ENCODE measurements at regions not wholly inside any gene's neighbourhood (a gene's known extent, or its start where the extent isn't known, plus 50 kb on each side); places are given as distances from the start of the nearest gene placed in this dataset.

DNA sequence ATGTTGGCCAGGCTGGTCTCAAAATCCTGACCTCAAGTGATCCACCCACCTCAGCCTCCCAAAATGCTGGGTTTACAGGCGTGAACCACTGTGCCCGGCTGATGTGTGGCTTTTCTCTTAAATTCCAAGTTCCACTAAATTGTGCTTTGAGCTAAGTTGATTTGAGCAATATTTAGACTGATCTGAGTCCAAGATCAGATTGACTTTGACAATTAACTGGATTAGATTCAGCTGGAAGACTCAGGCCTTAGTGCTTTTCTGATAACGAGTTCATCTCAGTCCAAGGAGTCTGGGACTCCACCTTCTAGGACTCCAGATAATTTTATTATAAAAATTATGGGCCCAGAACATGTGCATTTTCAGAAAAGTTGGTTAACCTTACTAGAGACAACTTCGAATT lies 94.4 kb upstream of the FAM174B start:
- TF ChIP-seq, protein P1, sequence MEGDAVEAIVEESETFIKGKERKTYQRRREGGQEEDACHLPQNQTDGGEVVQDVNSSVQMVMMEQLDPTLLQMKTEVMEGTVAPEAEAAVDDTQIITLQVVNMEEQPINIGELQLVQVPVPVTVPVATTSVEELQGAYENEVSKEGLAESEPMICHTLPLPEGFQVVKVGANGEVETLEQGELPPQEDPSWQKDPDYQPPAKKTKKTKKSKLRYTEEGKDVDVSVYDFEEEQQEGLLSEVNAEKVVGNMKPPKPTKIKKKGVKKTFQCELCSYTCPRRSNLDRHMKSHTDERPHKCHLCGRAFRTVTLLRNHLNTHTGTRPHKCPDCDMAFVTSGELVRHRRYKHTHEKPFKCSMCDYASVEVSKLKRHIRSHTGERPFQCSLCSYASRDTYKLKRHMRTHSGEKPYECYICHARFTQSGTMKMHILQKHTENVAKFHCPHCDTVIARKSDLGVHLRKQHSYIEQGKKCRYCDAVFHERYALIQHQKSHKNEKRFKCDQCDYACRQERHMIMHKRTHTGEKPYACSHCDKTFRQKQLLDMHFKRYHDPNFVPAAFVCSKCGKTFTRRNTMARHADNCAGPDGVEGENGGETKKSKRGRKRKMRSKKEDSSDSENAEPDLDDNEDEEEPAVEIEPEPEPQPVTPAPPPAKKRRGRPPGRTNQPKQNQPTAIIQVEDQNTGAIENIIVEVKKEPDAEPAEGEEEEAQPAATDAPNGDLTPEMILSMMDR (IDR thresholded peaks at IDR 0.05 in 4 of 5, conservative IDR thresholded peaks at IDR 0.05 in 1 of 5), result no peak
- no peak for TF ChIP-seq POLR2A (IDR thresholded peaks at IDR 0.05)

All from gastrocnemius medialis (tissue), 4 donors.